Natural killer cell treated with Interleukin-12 subunit alpha and Interleukin-12 subunit beta and Interleukin-15 and Interleukin-18, amount 100 ng/mL, for 72 hours (primary cell): ENCODE measurements at regions not wholly inside any gene's neighbourhood (a gene's known extent, or its start where the extent isn't known, plus 50 kb on each side); places are given as distances from the start of the nearest gene placed in this dataset.

ENCODE experiments used
- ATAC-seq, 2 donors: fragments of 150-1000 bp; cut with Tn5 transposase in 1 of 2; sonication (Bioruptor Pico), chemical (Tn5 transposase) in 1 of 2; 2 replicates each; pipeline ENCODE4 v1.10.0; 2021
- DNase-seq: peaks from one replicate; pipeline ENCODE4 v3.0.0; 2022; ENCODE audit warnings: low spot score
- H3K27ac Mint-ChIP-seq, 2 donors: 1 replicate in 1 of 2; 2 replicates in 1 of 2; pipeline ENCODE4 v1.8.0; 2022; ENCODE audit warnings: mixed read lengths in 2 of 2, mild to moderate bottlenecking in 1 of 2, moderate library complexity in 1 of 2
- H3K27me3 Mint-ChIP-seq, 2 donors: 1 replicate in 1 of 2; 2 replicates in 1 of 2; pipeline ENCODE4 v1.8.0; 2022; ENCODE audit warnings: mixed read lengths in 2 of 2
- H3K36me3 Mint-ChIP-seq: one replicate; pipeline ENCODE4 v1.8.0; 2022; ENCODE audit warnings: mixed read lengths
- H3K4me1 Mint-ChIP-seq, 2 donors: 1 replicate in 1 of 2; 2 replicates in 1 of 2; pipeline ENCODE4 v1.8.0; 2022; ENCODE audit warnings: low read depth in 2 of 2, mixed read lengths in 2 of 2, mild to moderate bottlenecking in 1 of 2
- H3K4me3 Mint-ChIP-seq: one replicate; pipeline ENCODE4 v1.8.0; 2022; ENCODE audit warnings: mixed read lengths
- H3K9me3 Mint-ChIP-seq: 2 replicates; pipeline ENCODE4 v1.8.0; 2022; ENCODE audit warnings: mixed read lengths

DNA sequence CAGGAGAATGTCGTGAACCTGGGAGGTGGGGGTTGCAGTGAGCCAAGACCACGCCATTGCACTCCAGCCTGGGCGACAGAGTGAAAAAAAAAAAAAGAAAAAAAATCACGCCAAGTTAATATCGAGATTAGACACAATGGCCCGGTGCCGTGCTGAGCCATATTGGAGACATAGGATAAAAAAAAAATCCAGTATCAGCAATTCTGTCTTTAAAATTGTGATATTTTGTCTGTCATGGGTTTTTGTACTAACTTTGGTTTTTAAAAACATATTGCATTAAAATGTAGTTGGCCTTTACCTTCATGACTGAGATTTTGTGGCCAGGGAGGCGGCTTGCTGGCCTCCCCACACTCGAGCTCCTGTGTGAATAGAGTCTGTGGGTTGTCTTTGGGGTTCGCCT lies 62.8 kb upstream of the PITRM1 start:
- Mint-ChIP-seq H3K27ac (no peak overlapping the region), H3K36me3 (no peaks in the 10 kb centered on the region), H3K9me3 (no peaks in the 10 kb centered on the region), H3K27me3 (peaks cover 29 to 30% of the 10 kb centered on the region in 2 donors), H3K4me3 (no peak overlapping the region), H3K4me1 (peaks cover 0 to 3% of the 10 kb centered on the region in 2 donors)
- no peak for ATAC-seq
- DNase-seq: no peak

- no peak overlapping the region for H3K4me3 Mint-ChIP-seq
- no peaks in the 10 kb centered on the region for H3K9me3 Mint-ChIP-seq
- ATAC-seq (no peak), DNase-seq (no peak)
- H3K36me3 Mint-ChIP-seq: no peaks in the 10 kb centered on the region
- H3K27me3 Mint-ChIP-seq: peaks cover 20 to 23% of the 10 kb centered on the region in 2 donors
- H3K4me1 Mint-ChIP-seq: peaks cover 0 to 1% of the 10 kb centered on the region in 2 donors
- no peak overlapping the region for H3K27ac Mint-ChIP-seq
These were observed 61.0 kb upstream of the PITRM1 start for GRCh38 chr10:3233486-3233990.

DNA sequence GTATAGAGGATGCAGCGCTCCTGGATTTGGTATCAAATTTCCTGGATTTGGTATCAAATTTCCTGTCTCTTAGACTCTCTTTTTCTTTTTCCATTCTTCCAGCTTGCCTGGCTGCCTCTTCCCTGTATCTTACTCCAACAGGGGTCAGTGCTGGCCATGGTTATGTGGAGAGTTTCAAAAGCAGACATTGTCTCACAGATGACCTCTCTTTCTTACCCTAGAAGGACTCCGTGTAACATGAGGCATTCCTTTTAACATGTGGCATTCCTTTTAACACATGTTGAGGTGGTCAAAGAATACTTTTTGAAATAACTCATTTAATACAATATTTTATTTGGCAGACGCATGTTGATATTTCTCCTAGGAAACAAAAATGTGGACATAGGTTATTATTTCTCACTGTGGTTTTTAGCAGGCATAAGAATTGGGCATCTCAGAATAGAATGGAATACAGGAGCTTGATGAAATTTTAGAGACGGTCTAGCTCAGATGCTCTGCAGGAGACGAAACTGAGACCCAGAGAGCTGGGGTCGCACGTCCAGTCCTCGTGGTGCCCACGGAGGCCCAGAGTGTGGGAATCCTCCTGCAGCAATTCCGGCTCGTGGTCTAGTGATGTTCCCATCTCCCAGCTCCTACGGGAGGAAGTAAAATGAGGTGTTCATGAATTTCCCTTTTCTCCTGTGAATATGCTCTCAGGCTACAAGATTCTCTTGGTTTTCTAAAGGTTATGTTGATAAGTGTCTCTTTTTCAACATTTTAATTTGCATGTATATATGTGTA lies 59.6 kb upstream of the PITRM1 start:
- Mint-ChIP-seq H3K4me1 (peaks cover 0 to 15% of the 10 kb centered on the region in 2 donors), H3K27ac (no peak overlapping the region), H3K27me3 (peaks cover 20 to 24% of the 10 kb centered on the region in 2 donors), H3K4me3 (no peak overlapping the region), H3K36me3 (no peaks in the 10 kb centered on the region), H3K9me3 (no peaks in the 10 kb centered on the region)
- no peak for DNase-seq
- no peak for ATAC-seq

DNA sequence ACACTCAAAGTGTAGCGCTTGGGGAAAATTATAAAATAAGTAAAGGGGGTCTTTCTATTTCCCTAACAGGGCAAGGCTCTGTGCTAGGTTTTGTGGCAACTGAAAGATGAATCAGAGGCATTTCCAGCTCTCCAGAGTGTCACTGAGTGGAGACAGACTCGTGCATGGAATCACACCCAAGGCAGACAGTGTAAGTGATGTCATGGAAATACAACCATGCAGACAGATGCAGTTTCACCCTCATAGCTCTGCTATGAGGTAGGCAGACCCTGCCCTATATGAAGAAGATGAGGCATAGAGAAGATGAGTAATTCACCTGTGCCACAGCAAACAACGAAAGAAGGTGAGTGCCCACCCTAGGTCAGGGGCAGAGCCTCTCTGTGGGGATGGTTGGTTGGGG lies 57.2 kb upstream of the PITRM1 start:
- H3K36me3 Mint-ChIP-seq: no peaks in the 10 kb centered on the region
- H3K4me1 Mint-ChIP-seq: peaks cover 0 to 15% of the 10 kb centered on the region in 2 donors
- no peak overlapping the region for H3K27ac Mint-ChIP-seq
- peaks cover 19 to 20% of the 10 kb centered on the region in 2 donors for H3K27me3 Mint-ChIP-seq
- DNase-seq: no peak
- no peak for ATAC-seq
- H3K9me3 Mint-ChIP-seq: no peaks in the 10 kb centered on the region
- no peak overlapping the region for H3K4me3 Mint-ChIP-seq

GRCh38 chr10:3228629-3228945 lies 56.0 kb upstream of the PITRM1 start:
- DNase-seq: no peak
- Mint-ChIP-seq H3K4me3 (no peak overlapping the region), H3K27ac (no peak overlapping the region), H3K4me1 (peaks cover 0 to 15% of the 10 kb centered on the region in 2 donors), H3K36me3 (no peaks in the 10 kb centered on the region), H3K27me3 (peaks cover 15 to 20% of the 10 kb centered on the region in 2 donors), H3K9me3 (no peaks in the 10 kb centered on the region)
- ATAC-seq: no peak

DNA sequence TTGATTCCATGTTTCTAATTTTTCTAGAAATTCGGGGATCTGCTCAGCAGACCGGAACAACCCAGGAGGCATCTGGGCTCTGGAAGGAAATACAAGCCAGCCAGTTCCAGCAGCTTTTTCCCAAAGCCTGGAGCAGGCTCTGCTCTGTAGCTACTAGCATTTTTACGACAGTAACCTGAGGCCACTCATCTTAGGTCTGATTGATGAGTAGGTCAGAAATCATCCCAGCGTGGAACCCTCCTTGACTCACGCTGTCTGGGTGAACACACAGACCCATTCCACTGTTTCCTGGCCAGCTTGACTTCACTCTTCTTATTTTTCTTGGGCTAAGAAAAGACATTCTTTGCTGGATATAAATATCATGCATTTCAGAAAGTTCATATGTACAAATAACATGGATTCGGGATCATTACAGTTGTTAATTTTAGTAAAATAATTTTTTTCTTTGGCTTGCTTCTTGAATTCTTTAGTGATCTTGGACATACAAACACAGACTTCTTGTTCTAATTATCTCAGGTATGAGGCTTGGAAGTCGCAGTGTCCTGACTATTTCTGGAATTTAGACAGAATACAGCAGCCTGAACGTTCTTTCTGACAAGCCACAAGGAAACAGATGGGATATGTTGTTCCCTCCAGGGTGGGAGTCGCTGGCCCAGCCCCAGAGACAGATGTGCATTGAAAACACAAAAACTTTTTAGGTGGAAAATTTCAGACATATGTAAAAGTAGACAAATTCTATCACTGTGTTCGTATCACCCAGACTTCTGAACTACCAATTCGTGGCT lies 54.6 kb upstream of the PITRM1 start:
- DNase-seq (no peak), ATAC-seq (no peak)
- Mint-ChIP-seq H3K27ac (peak overlapping the region in 1 of 2 donors; percentile 61), H3K27me3 (peaks cover 6 to 9% of the 10 kb centered on the region in 2 donors), H3K4me1 (peaks cover 0 to 15% of the 10 kb centered on the region in 2 donors), H3K9me3 (no peaks in the 10 kb centered on the region), H3K36me3 (no peaks in the 10 kb centered on the region), H3K4me3 (peak overlapping the region; percentile 67)

- Mint-ChIP-seq H3K27ac (no peak overlapping the region), H3K36me3 (no peaks in the 10 kb centered on the region), H3K9me3 (peaks cover 3% of the 10 kb centered on the region), H3K4me1 (peaks cover 0 to 24% of the 10 kb centered on the region in 2 donors), H3K4me3 (no peak overlapping the region), H3K27me3 (peaks cover 0 to 7% of the 10 kb centered on the region in 2 donors)
- no peak for DNase-seq
- ATAC-seq: no peak
These were observed 53.0 kb upstream of the PITRM1 start for GRCh38 chr10:3225561-3225960.

GRCh38 chr10:3224241-3224640 lies 51.7 kb upstream of the PITRM1 start:
- peaks cover 4 to 10% of the 10 kb centered on the region in 2 donors for H3K27me3 Mint-ChIP-seq
- H3K4me3 Mint-ChIP-seq: no peak overlapping the region
- DNase-seq: no peak
- H3K27ac Mint-ChIP-seq: no peak overlapping the region
- ATAC-seq: no peak
- H3K4me1 Mint-ChIP-seq: peaks cover 0 to 24% of the 10 kb centered on the region in 2 donors
- H3K9me3 Mint-ChIP-seq: peaks cover 5% of the 10 kb centered on the region
- no peaks in the 10 kb centered on the region for H3K36me3 Mint-ChIP-seq

DNA sequence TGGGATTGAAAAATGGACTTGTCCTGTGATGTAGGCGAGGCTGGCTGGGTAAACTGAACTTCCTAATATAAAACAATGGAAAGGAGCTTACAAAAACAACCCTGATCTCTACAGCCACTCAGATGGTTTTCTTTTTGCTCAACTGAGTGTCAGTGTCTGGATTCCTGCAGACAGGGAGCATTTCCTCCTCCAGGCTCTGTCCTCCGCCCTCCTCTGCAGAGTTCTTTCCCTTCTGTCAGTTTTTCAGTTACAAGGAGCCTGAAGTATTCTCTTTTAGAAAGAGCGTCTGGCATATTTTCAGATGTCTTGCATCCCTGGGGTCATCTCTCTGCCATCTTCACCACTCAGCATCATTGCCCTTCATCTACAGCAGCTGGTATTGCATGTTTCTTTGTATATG lies 50.0 kb upstream of the PITRM1 start:
- H3K4me3 Mint-ChIP-seq: no peak overlapping the region
- H3K27me3 Mint-ChIP-seq: peaks cover 12 to 13% of the 10 kb centered on the region in 2 donors
- H3K4me1 Mint-ChIP-seq: peaks cover 0 to 14% of the 10 kb centered on the region in 2 donors
- H3K36me3 Mint-ChIP-seq: no peaks in the 10 kb centered on the region
- no peak for ATAC-seq
- no peak for DNase-seq
- H3K9me3 Mint-ChIP-seq: peaks cover 12% of the 10 kb centered on the region
- H3K27ac Mint-ChIP-seq: no peak overlapping the region
